Liver (tissue), 3 donors: ENCODE measurements at regions not wholly inside any gene's neighbourhood (a gene's known extent, or its start where the extent isn't known, plus 50 kb on each side); places are given as distances from the start of the nearest gene placed in this dataset.

Experiments used
- FOXA2 ChIP-seq: IDR thresholded peaks from 2 replicates; pipeline ENCODE4 v1.6.1; 2016; ENCODE audit warnings: antibody characterized with exemption
- GABPA ChIP-seq, 2 donors: IDR thresholded peaks in 1 of 2; conservative IDR thresholded peaks in 1 of 2; 2 replicates each; pipeline ENCODE4 v1.6.1; 2016; ENCODE audit warnings: antibody characterized with exemption in 2 of 2, mild to moderate bottlenecking in 1 of 2, moderate library complexity in 1 of 2
- JUND ChIP-seq, 2 donors: IDR thresholded peaks; 2 replicates each; pipeline ENCODE4 v1.6.1; 2016; ENCODE audit warnings: antibody characterized with exemption in 2 of 2
- RAD21 ChIP-seq, 2 donors: IDR thresholded peaks; 2 replicates each; pipeline ENCODE4 v1.6.1; 2016; ENCODE audit warnings: antibody characterized with exemption in 2 of 2, mild to moderate bottlenecking in 2 of 2
- REST ChIP-seq: IDR thresholded peaks from 2 replicates; pipeline ENCODE4 v1.6.1; 2016; ENCODE audit warnings: antibody characterized with exemption, mild to moderate bottlenecking
- SP1 ChIP-seq: IDR thresholded peaks from 2 replicates; pipeline ENCODE4 v1.6.1; 2018; ENCODE audit warnings: antibody characterized with exemption, mild to moderate bottlenecking
- TAF1 ChIP-seq: conservative IDR thresholded peaks from 2 replicates; pipeline ENCODE4 v1.6.1; 2016; ENCODE audit warnings: antibody characterized with exemption, mild to moderate bottlenecking
- YY1 ChIP-seq: IDR thresholded peaks from 2 replicates; pipeline ENCODE4 v1.6.1; 2016; ENCODE audit warnings: antibody characterized with exemption, mild to moderate bottlenecking
- TF ChIP-seq, protein P1 (sequence below): IDR thresholded peaks from 2 replicates; pipeline ENCODE4 v1.6.1; 2016; ENCODE audit warnings: antibody characterized with exemption
- TF ChIP-seq, protein P2 (sequence below): fragments of 150-350 bp; IDR thresholded peaks from 2 replicates; pipeline ENCODE4 v1.5.1; 2017; ENCODE audit warnings: improper control_type of control experiment, low read depth, low read length; ENCODE audit not compliant: missing input control
- TF ChIP-seq, protein P3 (sequence below): IDR thresholded peaks from 2 replicates; pipeline ENCODE4 v1.6.1; 2016; ENCODE audit warnings: antibody characterized with exemption
- TF ChIP-seq, protein P4 (sequence below): IDR thresholded peaks from 2 replicates; pipeline ENCODE4 v1.6.1; 2016; ENCODE audit warnings: antibody characterized with exemption
- donor health status: healthy.
- donor health status: healthy.

DNA sequence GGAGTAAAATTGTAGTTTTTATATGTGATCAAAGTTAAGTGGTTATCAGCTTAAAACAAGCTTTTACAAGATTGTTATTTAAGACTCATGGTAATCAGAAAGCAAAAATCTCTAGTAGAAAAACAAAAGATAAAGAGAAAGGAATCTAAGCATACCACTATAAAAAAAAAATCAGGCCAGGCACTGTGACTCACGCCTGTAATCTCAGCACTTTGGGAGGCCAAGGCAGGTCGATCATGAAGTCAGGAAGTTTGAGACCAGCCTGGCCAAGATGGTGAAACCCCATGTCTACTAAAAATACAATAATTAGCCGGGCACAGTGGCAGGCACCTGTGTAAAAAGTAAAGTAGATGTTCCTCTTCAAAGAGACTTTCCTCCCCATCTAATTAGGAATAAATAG is 265.9 kb upstream of the NRP1 start:
- TF ChIP-seq YY1 (no peak), RAD21 (IDR thresholded peaks at IDR 0.05) (no peak), TAF1 (no peak), FOXA2 (no peak), JUND (IDR thresholded peaks at IDR 0.05) (no peak), REST (no peak), SP1 (no peak), GABPA (IDR thresholded peaks at IDR 0.05 in 1 of 2, conservative IDR thresholded peaks at IDR 0.05 in 1 of 2) (no peak)
- TF ChIP-seq, protein P1, sequence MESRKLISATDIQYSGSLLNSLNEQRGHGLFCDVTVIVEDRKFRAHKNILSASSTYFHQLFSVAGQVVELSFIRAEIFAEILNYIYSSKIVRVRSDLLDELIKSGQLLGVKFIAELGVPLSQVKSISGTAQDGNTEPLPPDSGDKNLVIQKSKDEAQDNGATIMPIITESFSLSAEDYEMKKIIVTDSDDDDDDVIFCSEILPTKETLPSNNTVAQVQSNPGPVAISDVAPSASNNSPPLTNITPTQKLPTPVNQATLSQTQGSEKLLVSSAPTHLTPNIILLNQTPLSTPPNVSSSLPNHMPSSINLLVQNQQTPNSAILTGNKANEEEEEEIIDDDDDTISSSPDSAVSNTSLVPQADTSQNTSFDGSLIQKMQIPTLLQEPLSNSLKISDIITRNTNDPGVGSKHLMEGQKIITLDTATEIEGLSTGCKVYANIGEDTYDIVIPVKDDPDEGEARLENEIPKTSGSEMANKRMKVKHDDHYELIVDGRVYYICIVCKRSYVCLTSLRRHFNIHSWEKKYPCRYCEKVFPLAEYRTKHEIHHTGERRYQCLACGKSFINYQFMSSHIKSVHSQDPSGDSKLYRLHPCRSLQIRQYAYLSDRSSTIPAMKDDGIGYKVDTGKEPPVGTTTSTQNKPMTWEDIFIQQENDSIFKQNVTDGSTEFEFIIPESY = no peak
- TF ChIP-seq, protein P2, sequence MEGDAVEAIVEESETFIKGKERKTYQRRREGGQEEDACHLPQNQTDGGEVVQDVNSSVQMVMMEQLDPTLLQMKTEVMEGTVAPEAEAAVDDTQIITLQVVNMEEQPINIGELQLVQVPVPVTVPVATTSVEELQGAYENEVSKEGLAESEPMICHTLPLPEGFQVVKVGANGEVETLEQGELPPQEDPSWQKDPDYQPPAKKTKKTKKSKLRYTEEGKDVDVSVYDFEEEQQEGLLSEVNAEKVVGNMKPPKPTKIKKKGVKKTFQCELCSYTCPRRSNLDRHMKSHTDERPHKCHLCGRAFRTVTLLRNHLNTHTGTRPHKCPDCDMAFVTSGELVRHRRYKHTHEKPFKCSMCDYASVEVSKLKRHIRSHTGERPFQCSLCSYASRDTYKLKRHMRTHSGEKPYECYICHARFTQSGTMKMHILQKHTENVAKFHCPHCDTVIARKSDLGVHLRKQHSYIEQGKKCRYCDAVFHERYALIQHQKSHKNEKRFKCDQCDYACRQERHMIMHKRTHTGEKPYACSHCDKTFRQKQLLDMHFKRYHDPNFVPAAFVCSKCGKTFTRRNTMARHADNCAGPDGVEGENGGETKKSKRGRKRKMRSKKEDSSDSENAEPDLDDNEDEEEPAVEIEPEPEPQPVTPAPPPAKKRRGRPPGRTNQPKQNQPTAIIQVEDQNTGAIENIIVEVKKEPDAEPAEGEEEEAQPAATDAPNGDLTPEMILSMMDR = no peak
- TF ChIP-seq, protein P3, sequence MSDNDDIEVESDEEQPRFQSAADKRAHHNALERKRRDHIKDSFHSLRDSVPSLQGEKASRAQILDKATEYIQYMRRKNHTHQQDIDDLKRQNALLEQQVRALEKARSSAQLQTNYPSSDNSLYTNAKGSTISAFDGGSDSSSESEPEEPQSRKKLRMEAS = no peak
- TF ChIP-seq, protein P4, sequence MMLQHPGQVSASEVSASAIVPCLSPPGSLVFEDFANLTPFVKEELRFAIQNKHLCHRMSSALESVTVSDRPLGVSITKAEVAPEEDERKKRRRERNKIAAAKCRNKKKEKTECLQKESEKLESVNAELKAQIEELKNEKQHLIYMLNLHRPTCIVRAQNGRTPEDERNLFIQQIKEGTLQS = no peak
